GM12872 (cell line): ENCODE measurements at regions not wholly inside any gene's neighbourhood (a gene's known extent, or its start where the extent isn't known, plus 50 kb on each side); places are given as distances from the start of the nearest gene placed in this dataset.

Experiments used
- TF ChIP-seq, protein P1 (sequence below): IDR thresholded peaks from 3 replicates; pipeline ENCODE4 v1.5.1; 2011; ENCODE audit warnings: low read depth, mild to moderate bottlenecking, low read length, moderate library complexity; ENCODE audit not compliant: insufficient read depth

GRCh38 chr6:168746013-168746412 lies 305.0 kb downstream of the SMOC2 start:
- TF ChIP-seq, protein P1, sequence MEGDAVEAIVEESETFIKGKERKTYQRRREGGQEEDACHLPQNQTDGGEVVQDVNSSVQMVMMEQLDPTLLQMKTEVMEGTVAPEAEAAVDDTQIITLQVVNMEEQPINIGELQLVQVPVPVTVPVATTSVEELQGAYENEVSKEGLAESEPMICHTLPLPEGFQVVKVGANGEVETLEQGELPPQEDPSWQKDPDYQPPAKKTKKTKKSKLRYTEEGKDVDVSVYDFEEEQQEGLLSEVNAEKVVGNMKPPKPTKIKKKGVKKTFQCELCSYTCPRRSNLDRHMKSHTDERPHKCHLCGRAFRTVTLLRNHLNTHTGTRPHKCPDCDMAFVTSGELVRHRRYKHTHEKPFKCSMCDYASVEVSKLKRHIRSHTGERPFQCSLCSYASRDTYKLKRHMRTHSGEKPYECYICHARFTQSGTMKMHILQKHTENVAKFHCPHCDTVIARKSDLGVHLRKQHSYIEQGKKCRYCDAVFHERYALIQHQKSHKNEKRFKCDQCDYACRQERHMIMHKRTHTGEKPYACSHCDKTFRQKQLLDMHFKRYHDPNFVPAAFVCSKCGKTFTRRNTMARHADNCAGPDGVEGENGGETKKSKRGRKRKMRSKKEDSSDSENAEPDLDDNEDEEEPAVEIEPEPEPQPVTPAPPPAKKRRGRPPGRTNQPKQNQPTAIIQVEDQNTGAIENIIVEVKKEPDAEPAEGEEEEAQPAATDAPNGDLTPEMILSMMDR = no peak

GRCh38 chr6:168744861-168745260 lies 303.9 kb downstream of the SMOC2 start:
- TF ChIP-seq, protein P1 = no peak

DNA sequence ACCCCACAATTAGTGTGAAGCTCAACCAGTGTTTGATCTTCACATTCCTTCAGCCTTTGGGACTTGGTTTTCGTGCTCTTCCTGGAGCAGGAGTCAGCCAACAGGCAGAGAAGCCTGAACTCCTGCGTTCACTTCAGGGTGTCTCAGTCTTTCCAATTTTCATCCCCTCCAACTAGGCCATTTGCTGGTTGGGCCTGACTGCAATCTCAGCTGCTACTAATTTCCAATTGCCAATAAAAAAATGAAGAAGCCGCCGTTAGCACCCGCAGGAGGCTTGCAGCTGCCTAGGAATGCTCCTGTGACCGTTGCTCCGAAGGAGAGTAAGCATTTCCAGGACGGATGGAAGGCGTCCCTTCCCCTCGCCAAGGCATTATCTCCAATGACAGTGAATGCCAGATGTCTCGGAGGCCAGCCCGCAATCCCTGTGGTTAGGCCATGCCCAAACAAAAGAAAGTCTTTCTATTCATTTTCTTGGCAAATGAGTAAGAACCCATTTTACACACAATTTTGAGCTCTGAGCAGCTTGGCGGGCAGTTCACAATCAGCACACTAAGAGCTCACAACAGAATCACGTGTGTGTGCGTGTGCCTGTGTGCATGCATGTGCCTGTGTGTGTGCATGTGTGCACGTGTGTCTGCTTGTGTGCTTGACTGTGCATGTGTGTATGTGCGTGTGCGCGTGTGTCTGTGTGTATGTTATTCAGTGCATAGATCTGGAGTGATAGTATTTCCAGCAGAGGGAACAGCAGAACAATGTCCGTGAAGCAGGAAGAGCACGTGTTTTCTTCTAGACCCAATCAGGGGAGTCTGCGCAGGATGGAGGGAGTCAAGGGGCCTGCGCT lies 301.2 kb downstream of the SMOC2 start:
- TF ChIP-seq, protein P1 = no peak

GRCh38 chr6:168741305-168741704 lies 300.3 kb downstream of the SMOC2 start:
- TF ChIP-seq, protein P1 = no peak

GRCh38 chr6:168739381-168739780 lies 298.4 kb downstream of the SMOC2 start:
- TF ChIP-seq, protein P1 = no peak

- TF ChIP-seq, protein P1 = no peak
Measured at GRCh38 chr6:168737481-168737880, 296.5 kb downstream of the SMOC2 start.

- TF ChIP-seq, protein P1 = no peak
Measured at GRCh38 chr6:168737014-168737413, 296.0 kb downstream of the SMOC2 start.
